ENCODE measurements at regions not wholly inside any gene's neighbourhood (a gene's known extent, or its start where the extent isn't known, plus 50 kb on each side); places are given as distances from the start of the nearest gene placed in this dataset.

DNA sequence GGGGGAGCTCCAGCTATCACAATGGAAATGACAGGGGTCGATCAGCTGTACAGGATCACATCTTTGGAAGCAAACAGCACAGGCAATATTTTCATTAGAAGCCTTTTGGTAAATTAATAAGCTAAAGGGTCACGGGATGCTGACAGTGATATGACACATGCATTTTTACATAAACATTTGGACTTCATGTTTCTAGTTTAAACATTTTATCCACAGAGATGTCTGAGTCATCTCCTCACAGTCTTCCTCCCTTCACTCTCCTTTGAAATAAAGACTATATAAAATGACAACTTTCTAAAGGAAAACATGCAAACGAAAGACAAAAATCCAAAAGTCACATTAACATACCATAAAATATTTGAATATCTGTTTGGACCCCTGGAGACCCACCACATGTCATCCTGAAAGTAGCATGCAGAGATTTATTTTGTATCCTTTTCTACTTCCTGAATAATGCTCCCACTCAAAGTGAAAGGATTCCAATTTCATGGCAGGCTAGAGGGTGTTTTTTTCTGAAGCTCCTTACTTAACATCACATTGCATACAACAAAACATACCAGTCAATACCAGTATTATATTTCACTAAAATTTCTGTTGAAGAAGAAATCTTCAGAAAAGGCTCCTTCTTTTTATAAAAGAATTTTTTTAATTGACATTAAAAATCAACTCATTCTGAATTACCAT lies 200.1 kb upstream of the PPARGC1A start:
- Histone ChIP-seq H3K4me1 (replicated peaks in 1 of 4; ENCODE audit: control insufficient read depth in 3 of 4, insufficient read depth in 4 of 4, low read length in 3 of 4) (no peaks in the 10 kb centered on the region), H3K23ac (ENCODE audit: insufficient read length) (no peak overlapping the region), H3K9me3 (ENCODE audit: insufficient read depth in 2 of 2, low read depth in 1 of 2, low read length in 1 of 2) (no peaks in the 10 kb centered on the region), H4K91ac (replicated peaks; ENCODE audit: insufficient read length, low read length) (no peak overlapping the region), H3K79me1 (ENCODE audit: low read depth, low read length) (no peaks in the 10 kb centered on the region), H3K4me3 (ENCODE audit: extremely low read depth in 1 of 4, insufficient read depth in 2 of 4, low read depth in 3 of 4, low read length in 4 of 4) (no peak overlapping the region), H3K36me3 (ENCODE audit: control insufficient read depth in 2 of 4, insufficient read depth in 4 of 4, low read length in 3 of 4) (no peaks in the 10 kb centered on the region), H3K27ac (ENCODE audit: low read depth, low read length) (no peak overlapping the region), H2AK5ac (ENCODE audit: low read depth, low read length) (no peak overlapping the region), H3K14ac (ENCODE audit: insufficient read length) (no peak overlapping the region), H4K20me1 (replicated peaks in 1 of 2; ENCODE audit: control insufficient read depth in 1 of 2, insufficient read depth in 2 of 2, low read length in 2 of 2) (no peaks in the 10 kb centered on the region), H2AFZ (ENCODE audit: low read length) (no peak overlapping the region), H3K4me2 (ENCODE audit: insufficient read depth in 1 of 2, low read depth in 2 of 2, low read length in 2 of 2) (no peak overlapping the region), H2BK12ac (ENCODE audit: low read depth, low read length) (no peak overlapping the region), H3K18ac (ENCODE audit: extremely low read depth, low read length) (no peak overlapping the region), H2BK5ac (ENCODE audit: low read depth, low read length) (no peak overlapping the region), H3K9ac (replicated peaks in 1 of 4; ENCODE audit: extremely low read depth in 1 of 4, low read depth in 3 of 4, low read length in 3 of 4) (no peak overlapping the region), H3K79me2 (ENCODE audit: control insufficient read depth in 1 of 2, insufficient read depth in 2 of 2, low read length in 2 of 2) (no peaks in the 10 kb centered on the region), H4K5ac (ENCODE audit: insufficient read length, low read depth, low read length) (no peak overlapping the region), H2BK20ac (ENCODE audit: low read length) (no peak overlapping the region), H2BK15ac (ENCODE audit: low read length) (no peak overlapping the region), H3K27me3 (replicated peaks in 1 of 4; ENCODE audit: control insufficient read depth in 3 of 4, extremely low read depth in 1 of 4, insufficient read depth in 3 of 4, low read length in 3 of 4) (no peaks in the 10 kb centered on the region), H4K8ac (ENCODE audit: extremely low read depth, insufficient read depth, low read length) (no peak overlapping the region), H3K4ac (replicated peaks; ENCODE audit: insufficient read length, low read depth, low read length) (no peak overlapping the region), H3K56ac (replicated peaks; ENCODE audit: insufficient read length, low read depth, low read length) (no peak overlapping the region), H3K23me2 (ENCODE audit: low read depth, low read length) (no peaks in the 10 kb centered on the region), H2BK120ac (replicated peaks; ENCODE audit: low read depth, low read length) (no peak overlapping the region)
- CTCF ChIA-PET (ENCODE audit: partially characterized antibody): interaction anchor here (0.6 to 1.7 kb wide), 10 partner anchors 15 to 329 kb away, joined by 3 to 7 read pairs (median 4); no protein-coding TSS in a partner anchor
- FAIRE-seq: no peak
- 71% methylated on average over 2 of the region's 3 CpGs; no CpG with 5 or more reads in 1 of the 2 experiments for WGBS, 2 experiments (ENCODE audit: extremely low coverage in 1 of 2, insufficient coverage in 1 of 2, insufficient read length in 1 of 2, insufficient replicate concordance in 2 of 2, low coverage in 1 of 2, low lambda C conversion rate in 2 of 2, missing lambda C conversion rate in 1 of 2)
- DNase-seq (ENCODE audit: low read depth in 1 of 2, low spot score in 2 of 2): no peak
- POLR2A ChIA-PET (ENCODE audit: partially characterized antibody): no interaction called here
- TF ChIP-seq, protein P1, sequence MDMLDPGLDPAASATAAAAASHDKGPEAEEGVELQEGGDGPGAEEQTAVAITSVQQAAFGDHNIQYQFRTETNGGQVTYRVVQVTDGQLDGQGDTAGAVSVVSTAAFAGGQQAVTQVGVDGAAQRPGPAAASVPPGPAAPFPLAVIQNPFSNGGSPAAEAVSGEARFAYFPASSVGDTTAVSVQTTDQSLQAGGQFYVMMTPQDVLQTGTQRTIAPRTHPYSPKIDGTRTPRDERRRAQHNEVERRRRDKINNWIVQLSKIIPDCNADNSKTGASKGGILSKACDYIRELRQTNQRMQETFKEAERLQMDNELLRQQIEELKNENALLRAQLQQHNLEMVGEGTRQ (IDR thresholded peaks at IDR 0.05; ENCODE audit: low read length): no peak
- no peak for TF ChIP-seq EGR1 (IDR thresholded peaks at IDR 0.05; ENCODE audit: borderline replicate concordance, low read depth, low read length)
